NOMO-1 (cell line): ENCODE measurements at regions not wholly inside any gene's neighbourhood (a gene's known extent, or its start where the extent isn't known, plus 50 kb on each side); places are given as distances from the start of the nearest gene placed in this dataset.

ENCODE experiments used
- DNase-seq, 2 experiments: peaks; one replicate each; lab custom pipeline; 2025; ENCODE audit not compliant: unreplicated experiment in 2 of 2; lab: John Stamatoyannopoulos, UW

- DNase-seq = no peak
Measured at GRCh38 chr5:136811551-136811950, 446.2 kb upstream of the TRPC7 start.

DNA sequence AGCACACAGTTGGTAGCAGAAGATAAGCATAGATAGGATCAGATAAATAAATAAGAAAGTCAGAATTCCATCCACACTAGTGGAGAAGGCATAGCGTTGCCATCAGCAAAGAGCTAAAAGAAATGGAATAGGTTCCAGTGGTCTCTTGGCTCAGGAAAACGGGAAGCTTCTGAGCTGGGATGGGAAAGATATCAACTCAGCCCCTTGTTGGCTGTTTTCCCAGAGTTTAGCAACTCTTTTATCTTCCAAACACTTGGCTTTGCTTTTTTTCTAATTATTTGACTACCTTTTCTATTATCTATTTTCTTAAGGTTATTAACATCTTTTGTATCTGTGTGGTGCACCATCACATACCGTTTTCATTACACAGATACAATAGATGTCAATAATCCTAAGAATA lies 445.7 kb upstream of the TRPC7 start:
- no peak for DNase-seq

DNA sequence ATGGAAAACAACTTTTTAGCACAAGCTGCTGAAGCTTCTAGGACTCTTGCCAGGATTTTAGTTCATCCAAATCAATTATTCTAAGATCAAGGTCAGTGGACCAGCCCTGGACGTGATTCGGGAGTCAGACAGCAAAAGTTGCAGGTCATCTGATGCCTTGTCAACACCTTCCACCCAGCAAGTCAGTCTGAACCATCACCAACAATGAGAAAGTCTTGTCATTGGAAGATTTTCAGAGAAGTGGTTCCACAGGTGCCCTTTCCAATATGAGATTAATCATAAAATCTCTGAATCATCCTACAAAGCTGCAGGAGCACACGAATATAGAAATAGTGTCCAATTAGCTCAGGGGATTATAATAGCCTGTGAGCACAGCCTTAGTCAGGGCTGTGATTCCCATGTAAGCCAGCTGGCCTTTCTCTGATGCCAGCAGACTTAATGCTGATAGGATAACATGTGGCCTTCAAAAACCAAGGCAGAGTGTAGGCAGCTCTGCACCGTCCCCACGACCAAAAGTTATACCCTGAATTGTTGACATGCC lies 445.0 kb upstream of the TRPC7 start:
- no peak for DNase-seq

GRCh38 chr5:136809382-136809781 lies 444.0 kb upstream of the TRPC7 start:
- DNase-seq = no peak

- no peak for DNase-seq
Measured at GRCh38 chr5:136808756-136809155, 443.4 kb upstream of the TRPC7 start.

GRCh38 chr5:136805466-136805865 lies 440.1 kb upstream of the TRPC7 start:
- no peak for DNase-seq

- DNase-seq = peak in 1 of 2 experiments; percentile 1
Measured at GRCh38 chr5:136802383-136802782, 437.0 kb upstream of the TRPC7 start.

- DNase-seq = no peak
Measured at GRCh38 chr5:136799806-136800372, 434.5 kb upstream of the TRPC7 start.

DNA sequence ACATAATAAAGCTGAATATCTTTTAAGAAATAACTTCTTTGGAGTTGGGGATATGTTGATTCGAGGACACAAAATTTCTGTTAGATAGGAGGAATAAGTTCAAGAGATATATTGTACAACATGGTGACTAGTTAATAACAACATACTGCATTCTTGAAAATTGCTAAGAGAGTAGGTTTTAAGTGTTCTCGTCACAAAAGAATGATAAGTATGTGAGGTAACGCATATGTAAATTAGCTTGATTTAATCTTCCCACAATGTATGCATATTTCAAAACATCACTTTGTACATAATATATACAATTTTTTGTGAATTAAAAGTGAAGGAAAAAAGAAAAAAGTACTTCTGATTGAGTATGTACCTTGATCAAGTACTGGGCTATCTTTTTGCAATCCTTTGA lies 428.0 kb upstream of the TRPC7 start:
- no peak for DNase-seq

GRCh38 chr5:136781464-136781863 lies 416.1 kb upstream of the TRPC7 start:
- no peak for DNase-seq

DNA sequence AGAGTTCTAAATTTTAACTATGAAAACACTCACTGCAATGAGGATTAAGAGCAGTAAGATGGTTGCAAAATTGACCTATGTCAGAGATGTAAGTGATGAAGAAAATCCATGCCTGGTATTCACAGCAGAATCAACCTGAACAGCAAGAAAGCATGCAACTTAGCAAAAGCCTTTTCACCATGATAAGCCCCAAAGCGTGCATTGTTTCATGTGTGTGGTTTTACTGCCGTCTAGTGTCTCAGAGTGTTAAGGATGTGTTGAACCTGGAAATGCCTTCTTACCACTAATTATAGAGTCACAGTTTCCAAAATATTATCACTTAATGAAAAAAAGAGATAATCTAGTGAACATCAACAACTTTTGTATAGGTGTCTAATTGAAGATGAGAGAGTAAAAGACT lies 415.2 kb upstream of the TRPC7 start:
- DNase-seq = no peak

- DNase-seq = no peak
Measured at GRCh38 chr5:136776022-136776927, 410.9 kb upstream of the TRPC7 start.

- no peak for DNase-seq
Measured at GRCh38 chr5:136772491-136772890, 407.1 kb upstream of the TRPC7 start.

DNA sequence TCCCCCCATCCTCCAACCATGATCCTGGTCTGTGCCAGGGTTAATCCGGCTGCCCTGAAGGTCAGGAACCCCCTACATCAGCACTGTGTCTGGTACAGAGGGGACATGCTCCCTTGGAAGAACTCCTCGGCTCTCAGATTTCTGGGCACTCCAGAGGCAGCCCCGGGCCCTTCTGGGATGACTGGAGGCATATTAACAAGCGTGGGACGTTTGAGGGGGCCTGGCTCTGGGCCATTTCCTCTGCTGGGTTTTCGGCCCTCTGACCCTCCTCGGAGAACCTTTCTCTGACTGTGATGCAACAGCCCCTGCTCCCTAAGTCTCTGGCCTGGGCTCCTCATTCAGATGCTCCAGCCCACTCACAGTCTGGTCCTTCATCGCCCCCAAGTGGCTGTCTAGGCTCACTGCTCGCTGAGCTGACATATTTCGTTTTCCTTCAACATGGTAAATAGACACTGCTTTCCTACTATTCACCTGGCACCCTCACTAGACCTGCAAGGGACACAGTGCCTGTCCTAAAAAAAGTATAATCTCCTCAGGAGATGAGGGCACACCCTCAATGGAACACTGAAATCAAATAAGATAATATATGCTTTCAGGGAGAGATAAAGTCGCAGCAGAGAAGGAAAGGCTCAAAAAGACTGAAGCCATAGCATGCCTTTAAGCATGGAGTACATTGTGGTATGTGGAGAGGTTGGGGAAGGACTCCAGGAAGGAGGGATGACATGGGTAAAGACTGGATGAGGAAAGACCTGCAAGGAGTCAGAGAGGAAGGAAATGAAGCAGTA lies 404.7 kb upstream of the TRPC7 start:
- peak; percentile 38 to 47 for DNase-seq

- no peak for DNase-seq
Measured at GRCh38 chr5:136769093-136769492, 403.7 kb upstream of the TRPC7 start.

DNA sequence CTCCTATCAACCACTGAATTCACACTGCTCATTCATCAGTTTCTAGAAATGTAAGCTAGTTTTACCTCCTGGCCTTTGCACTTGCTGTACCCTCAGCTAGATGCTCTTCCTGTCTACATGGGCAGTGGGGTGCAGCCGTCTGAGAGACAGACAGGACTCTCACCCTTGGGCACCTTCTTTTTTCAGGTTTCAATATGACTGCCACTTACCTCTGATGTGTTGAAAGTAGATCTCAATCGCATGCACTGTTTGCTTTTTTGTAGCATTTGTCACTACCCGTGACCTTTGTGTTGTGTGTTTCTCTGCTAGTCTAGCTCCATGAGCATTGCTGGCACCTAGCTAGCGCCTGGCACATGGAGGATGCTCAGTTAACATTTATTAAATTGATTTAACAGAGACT lies 403.1 kb upstream of the TRPC7 start:
- no peak for DNase-seq

GRCh38 chr5:136766456-136766855 lies 401.1 kb upstream of the TRPC7 start:
- DNase-seq = no peak

GRCh38 chr5:136764601-136765000 lies 399.3 kb upstream of the TRPC7 start:
- DNase-seq = no peak

GRCh38 chr5:136763548-136763947 lies 398.2 kb upstream of the TRPC7 start:
- DNase-seq = no peak

DNA sequence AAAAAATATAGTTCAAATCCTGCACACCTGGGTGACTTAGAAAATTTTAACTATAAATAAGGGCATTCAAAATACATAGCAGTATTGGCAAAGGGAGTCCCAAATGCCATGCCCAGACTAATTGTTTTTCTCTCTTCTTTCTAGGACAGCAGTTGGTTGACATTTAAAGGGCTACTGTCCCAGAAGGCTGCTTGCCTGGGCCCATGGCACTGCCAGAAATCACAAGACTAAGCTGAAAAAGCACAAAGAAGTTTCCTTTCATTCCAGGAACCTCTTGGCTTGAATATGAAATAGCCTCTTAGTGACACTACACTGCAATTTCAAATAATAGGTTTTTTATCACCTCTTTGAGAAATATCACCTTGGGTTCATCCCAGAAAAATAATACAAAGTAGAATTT lies 388.9 kb upstream of the TRPC7 start:
- DNase-seq = no peak

- no peak for DNase-seq
Measured at GRCh38 chr5:136750224-136750862, 385.0 kb upstream of the TRPC7 start.
